ENCODE measurements at regions not wholly inside any gene's neighbourhood (a gene's known extent, or its start where the extent isn't known, plus 50 kb on each side); places are given as distances from the start of the nearest gene placed in this dataset.

DNA sequence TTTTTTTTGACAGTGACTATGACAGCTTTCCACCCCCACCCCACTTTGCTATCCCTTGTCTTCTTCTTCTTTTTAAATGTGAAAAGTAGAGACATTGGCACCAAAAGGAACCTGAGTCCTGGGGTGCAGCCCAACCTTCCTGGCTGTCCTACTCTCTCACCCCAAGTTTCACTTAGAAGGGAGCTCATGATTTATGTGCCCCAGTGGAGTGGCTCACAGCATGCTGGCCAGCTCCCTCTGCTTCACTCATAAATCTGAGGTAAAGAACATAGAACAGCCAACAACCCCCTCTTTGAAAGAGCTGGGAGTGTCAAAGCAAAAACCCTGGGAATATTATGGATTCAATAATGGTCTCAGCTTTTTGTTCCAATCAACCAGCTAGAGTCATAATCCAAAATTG, 196.3 kb upstream of the DAPK1 start:
- Histone ChIP-seq H3K27me3 (ENCODE audit: low read depth) (no peaks in the 10 kb centered on the region), H3K27ac (no peak overlapping the region), H3K9me3 (no peaks in the 10 kb centered on the region), H3K4me3 (no peak overlapping the region), H3K4me1 (no peaks in the 10 kb centered on the region), H3K36me3 (no peaks in the 10 kb centered on the region)
- DNase-seq (no peak), ATAC-seq (no peak)
- intact Hi-C loops (cut with DNase I): no loop called here
- TF ChIP-seq, protein P1, sequence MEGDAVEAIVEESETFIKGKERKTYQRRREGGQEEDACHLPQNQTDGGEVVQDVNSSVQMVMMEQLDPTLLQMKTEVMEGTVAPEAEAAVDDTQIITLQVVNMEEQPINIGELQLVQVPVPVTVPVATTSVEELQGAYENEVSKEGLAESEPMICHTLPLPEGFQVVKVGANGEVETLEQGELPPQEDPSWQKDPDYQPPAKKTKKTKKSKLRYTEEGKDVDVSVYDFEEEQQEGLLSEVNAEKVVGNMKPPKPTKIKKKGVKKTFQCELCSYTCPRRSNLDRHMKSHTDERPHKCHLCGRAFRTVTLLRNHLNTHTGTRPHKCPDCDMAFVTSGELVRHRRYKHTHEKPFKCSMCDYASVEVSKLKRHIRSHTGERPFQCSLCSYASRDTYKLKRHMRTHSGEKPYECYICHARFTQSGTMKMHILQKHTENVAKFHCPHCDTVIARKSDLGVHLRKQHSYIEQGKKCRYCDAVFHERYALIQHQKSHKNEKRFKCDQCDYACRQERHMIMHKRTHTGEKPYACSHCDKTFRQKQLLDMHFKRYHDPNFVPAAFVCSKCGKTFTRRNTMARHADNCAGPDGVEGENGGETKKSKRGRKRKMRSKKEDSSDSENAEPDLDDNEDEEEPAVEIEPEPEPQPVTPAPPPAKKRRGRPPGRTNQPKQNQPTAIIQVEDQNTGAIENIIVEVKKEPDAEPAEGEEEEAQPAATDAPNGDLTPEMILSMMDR (IDR thresholded peaks at IDR 0.05): no peak

DNA sequence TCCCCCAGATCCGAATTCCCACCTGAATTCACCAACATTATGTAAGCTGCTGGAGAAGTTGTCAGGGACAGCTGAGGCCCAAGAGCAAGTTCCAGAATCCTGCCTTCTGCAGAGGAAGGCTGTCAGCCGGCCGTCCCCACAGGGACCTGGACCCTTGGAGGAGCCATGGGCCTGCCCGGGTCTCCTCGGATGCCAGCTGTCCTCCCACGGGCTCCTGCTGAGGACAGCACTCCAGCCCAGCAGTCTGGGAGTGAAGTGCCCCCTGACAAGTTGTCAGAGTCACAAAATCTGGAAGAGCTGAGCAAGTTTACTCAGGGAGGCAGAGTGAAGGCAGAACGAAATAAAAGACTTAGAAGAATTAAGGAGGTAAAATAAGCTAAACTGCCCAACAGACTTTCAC, 192.5 kb upstream of the DAPK1 start:
- TF ChIP-seq, protein P1 (IDR thresholded peaks at IDR 0.05): no peak
- Histone ChIP-seq H3K36me3 (no peaks in the 10 kb centered on the region), H3K4me1 (no peaks in the 10 kb centered on the region), H3K27me3 (ENCODE audit: low read depth) (peaks cover 5% of the 10 kb centered on the region), H3K4me3 (no peak overlapping the region), H3K9me3 (no peaks in the 10 kb centered on the region), H3K27ac (no peak overlapping the region)
- DNase-seq (no peak), ATAC-seq (no peak)
- intact Hi-C loops (cut with DNase I): no loop called here

DNA sequence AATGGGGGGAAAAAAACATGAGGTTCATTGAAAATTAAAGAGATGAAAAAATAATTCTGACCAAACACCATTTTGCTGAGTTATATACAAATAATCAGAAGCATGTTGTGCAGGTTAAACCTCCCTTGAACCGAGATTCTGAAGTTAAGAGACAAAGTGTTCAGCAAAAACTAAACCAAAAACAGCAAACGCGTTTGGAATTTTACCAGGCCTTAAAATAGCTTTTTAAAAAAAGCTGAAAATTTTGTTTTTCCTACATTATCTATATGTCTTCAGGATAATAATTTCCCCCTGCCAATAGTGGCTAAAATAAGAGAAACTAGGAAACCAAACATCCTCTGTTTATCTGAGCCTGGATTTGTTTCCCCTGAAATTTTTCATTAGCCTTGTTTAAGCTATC, 191.7 kb upstream of the DAPK1 start:
- no peak overlapping the region for H3K4me3 ChIP-seq
- intact Hi-C loops (cut with DNase I): no loop called here
- no peaks in the 10 kb centered on the region for H3K36me3 ChIP-seq
- TF ChIP-seq, protein P1 (IDR thresholded peaks at IDR 0.05): no peak
- ATAC-seq: no peak
- no peaks in the 10 kb centered on the region for H3K4me1 ChIP-seq
- no peaks in the 10 kb centered on the region for H3K9me3 ChIP-seq
- peaks cover 5% of the 10 kb centered on the region for H3K27me3 ChIP-seq (ENCODE audit: low read depth)
- no peak overlapping the region for H3K27ac ChIP-seq
- DNase-seq: no peak

DNA sequence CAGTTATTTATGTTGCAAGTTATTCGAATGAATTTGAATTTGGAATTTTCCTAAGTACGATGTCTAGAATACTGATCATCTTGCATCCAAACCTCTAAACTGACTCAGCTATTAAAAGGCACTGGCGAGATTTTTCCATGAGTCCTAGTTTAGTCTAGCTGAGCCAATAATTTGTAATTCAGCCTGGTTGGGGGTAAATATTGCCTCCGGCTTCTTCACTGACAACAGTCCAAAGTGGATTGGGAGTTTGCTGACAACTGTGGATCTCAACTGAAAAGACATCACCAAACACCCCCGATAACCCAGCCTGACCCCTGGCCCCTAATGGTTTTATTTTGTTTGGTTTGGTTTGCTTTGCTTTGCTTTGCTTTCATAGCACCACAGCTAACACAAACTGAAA, 189.8 kb upstream of the DAPK1 start:
- TF ChIP-seq, protein P1 (IDR thresholded peaks at IDR 0.05): no peak
- no peak for ATAC-seq
- no peaks in the 10 kb centered on the region for H3K36me3 ChIP-seq
- H3K4me1 ChIP-seq: no peaks in the 10 kb centered on the region
- no peak overlapping the region for H3K27ac ChIP-seq
- intact Hi-C loops (cut with DNase I): no loop called here
- DNase-seq: no peak
- peaks cover 5% of the 10 kb centered on the region for H3K27me3 ChIP-seq (ENCODE audit: low read depth)
- H3K4me3 ChIP-seq: no peak overlapping the region
- H3K9me3 ChIP-seq: no peaks in the 10 kb centered on the region

DNA sequence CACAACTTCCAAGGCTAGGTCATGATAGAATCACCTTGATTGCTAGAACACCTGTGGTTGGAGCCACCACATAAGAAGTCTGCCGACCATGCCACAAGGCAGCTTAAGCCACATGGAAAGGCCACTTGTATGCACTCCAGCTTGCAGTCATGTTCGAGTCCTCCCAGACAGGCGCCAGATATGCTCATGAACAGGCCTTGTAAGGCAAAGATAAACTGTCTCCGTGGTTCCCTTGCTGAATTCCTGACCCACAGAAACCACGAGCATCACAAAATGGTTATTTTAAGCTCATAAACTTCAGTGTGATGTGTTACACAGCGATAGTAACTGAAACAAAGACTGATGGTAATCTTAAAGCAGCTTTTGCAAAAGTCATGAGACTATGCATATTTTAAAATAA, 188.4 kb upstream of the DAPK1 start:
- Histone ChIP-seq H3K4me1 (no peaks in the 10 kb centered on the region), H3K36me3 (no peaks in the 10 kb centered on the region), H3K27ac (no peak overlapping the region), H3K4me3 (no peak overlapping the region), H3K27me3 (ENCODE audit: low read depth) (peaks cover 5% of the 10 kb centered on the region), H3K9me3 (no peaks in the 10 kb centered on the region)
- TF ChIP-seq, protein P1 (IDR thresholded peaks at IDR 0.05): no peak
- intact Hi-C loops (cut with DNase I): no loop called here
- no peak for ATAC-seq
- DNase-seq: no peak
